ENCODE measurements at regions not wholly inside any gene's neighbourhood (a gene's known extent, or its start where the extent isn't known, plus 50 kb on each side); places are given as distances from the start of the nearest gene placed in this dataset.

- no peak for TF ChIP-seq CREB5 (CRISPR knock-in tag; IDR thresholded peaks at IDR 0.05; ENCODE audit: low read depth)
Observed at GRCh38 chr19:31981545-31981944, 363.9 kb upstream of the ZNF507 start (continued).

- no peak for ATAC-seq
Observed at GRCh38 chr19:31983647-31984046, 361.8 kb upstream of the ZNF507 start.

GRCh38 chr19:31985001-31985605, 360.3 kb upstream of the ZNF507 start:
- no peak for ATAC-seq
- TF ChIP-seq ISL1 (CRISPR knock-in tag; IDR thresholded peaks at IDR 0.05), result no peak
- TF ChIP-seq PATZ1 (CRISPR knock-in tag; IDR thresholded peaks at IDR 0.05; ENCODE audit: borderline replicate concordance), result no peak
- no peak for TF ChIP-seq TCF4 (CRISPR knock-in tag; IDR thresholded peaks at IDR 0.05; ENCODE audit: borderline replicate concordance)
- no peak for TF ChIP-seq ZC3H10 (CRISPR knock-in tag; IDR thresholded peaks at IDR 0.05)
- no peak for TF ChIP-seq GLIS3 (CRISPR knock-in tag; IDR thresholded peaks at IDR 0.05)
- TF ChIP-seq RARB (CRISPR knock-in tag; IDR thresholded peaks at IDR 0.05), result no peak
- TF ChIP-seq CSRNP3 (CRISPR knock-in tag; IDR thresholded peaks at IDR 0.05), result no peak
- TF ChIP-seq ZNF8 (CRISPR knock-in tag; IDR thresholded peaks at IDR 0.05), result no peak
- no peak for TF ChIP-seq TOX (CRISPR knock-in tag; IDR thresholded peaks at IDR 0.05; ENCODE audit: borderline replicate concordance)
- no peak for TF ChIP-seq ZFP30 (CRISPR knock-in tag; IDR thresholded peaks at IDR 0.05)
- TF ChIP-seq CREB5 (CRISPR knock-in tag; IDR thresholded peaks at IDR 0.05; ENCODE audit: low read depth), result no peak
- no peak for TF ChIP-seq TSHZ2 (CRISPR knock-in tag; IDR thresholded peaks at IDR 0.05)
- TF ChIP-seq SNAI2 (CRISPR knock-in tag; IDR thresholded peaks at IDR 0.05), result no peak
- no peak for TF ChIP-seq ARNTL (CRISPR knock-in tag; IDR thresholded peaks at IDR 0.05; ENCODE audit: borderline replicate concordance, low read depth)
- no peak for TF ChIP-seq POU6F1 (CRISPR knock-in tag; IDR thresholded peaks at IDR 0.05; ENCODE audit: borderline replicate concordance, low read depth)

More at GRCh38 chr19:31983647-31984046, 361.8 kb upstream of the ZNF507 start:
- no peak for TF ChIP-seq ESRRG (CRISPR knock-in tag; IDR thresholded peaks at IDR 0.05)
- TF ChIP-seq ZNF565 (CRISPR knock-in tag; conservative IDR thresholded peaks at IDR 0.05; ENCODE audit: low read depth), result no peak
- no peak for TF ChIP-seq POU6F1 (CRISPR knock-in tag; IDR thresholded peaks at IDR 0.05; ENCODE audit: borderline replicate concordance, low read depth)
- TF ChIP-seq PATZ1 (CRISPR knock-in tag; IDR thresholded peaks at IDR 0.05; ENCODE audit: borderline replicate concordance), result no peak
- TF ChIP-seq ISL1 (CRISPR knock-in tag; IDR thresholded peaks at IDR 0.05), result no peak
- TF ChIP-seq SNAI2 (CRISPR knock-in tag; IDR thresholded peaks at IDR 0.05), result no peak
- no peak for TF ChIP-seq ZNF8 (CRISPR knock-in tag; IDR thresholded peaks at IDR 0.05)
- TF ChIP-seq RARB (CRISPR knock-in tag; IDR thresholded peaks at IDR 0.05), result no peak
- no peak for TF ChIP-seq OSR1 (CRISPR knock-in tag; IDR thresholded peaks at IDR 0.05)
- no peak for TF ChIP-seq GLIS3 (CRISPR knock-in tag; IDR thresholded peaks at IDR 0.05)
- TF ChIP-seq ZFP30 (CRISPR knock-in tag; IDR thresholded peaks at IDR 0.05), result no peak
